Panc1 (cell line): ENCODE measurements at regions not wholly inside any gene's neighbourhood (a gene's known extent, or its start where the extent isn't known, plus 50 kb on each side); places are given as distances from the start of the nearest gene placed in this dataset.

ENCODE experiments used
- ATAC-seq: fragments of 200-7000 bp; cut with Tn5 transposase; 2 replicates; pipeline ENCODE4 v1.9.1; 2020; ENCODE audit warnings: mild to moderate bottlenecking, moderate library complexity
- BruUV-seq: library from RNA; stranded (reverse); fragments of 400-500 nt; replicated peaks from 2 replicates; lab custom pipeline; 2021; lab: Mats Ljungman, UMichigan
- CTCF ChIA-PET: fragments of 300-600 bp; sonication (Branson Sonifier 250); formaldehyde crosslinking; loops from one replicate; lab custom pipeline; 2022; ENCODE audit warnings: antibody characterized with exemption; lab: Charles Lee
- POLR2A ChIA-PET: fragments of 300-600 bp; sonication (Branson Sonifier 250); formaldehyde crosslinking; loops from one replicate; lab custom pipeline; 2022; ENCODE audit warnings: antibody characterized with exemption; lab: Charles Lee
- DNase-seq: peaks from one replicate; pipeline ENCODE4 v3.0.0-alpha.2; 2010; ENCODE audit warnings: low read depth, low spot score
- H3K27ac ChIP-seq: 2 replicates; pipeline ENCODE4 v1.5.1; 2011; ENCODE audit warnings: mild to moderate bottlenecking, low read length, inconsistent platforms
- H3K27me3 ChIP-seq: fragments of 200-500 bp; sonication (Bioruptor generic); 2 replicates; pipeline ENCODE4 v1.6.0; 2014; ENCODE audit warnings: low read length, inconsistent platforms; ENCODE audit not compliant: control insufficient read depth, insufficient read depth
- H3K36me3 ChIP-seq: fragments of 200-500 bp; sonication (Bioruptor generic); 2 replicates; pipeline ENCODE4 v1.5.1; 2014; ENCODE audit warnings: inconsistent platforms, mild to moderate bottlenecking, low read length, moderate library complexity; ENCODE audit not compliant: control insufficient read depth, insufficient read depth
- H3K4me1 ChIP-seq: 2 replicates; pipeline ENCODE4 v1.5.1; 2011; ENCODE audit warnings: inconsistent platforms, mild to moderate bottlenecking, low read length, moderate library complexity; ENCODE audit not compliant: control insufficient read depth, insufficient read depth
- H3K4me3 ChIP-seq, 2 experiments: 2 replicates each; pipeline ENCODE4 v1.5.1; 2011 to 2012; ENCODE audit warnings: low read depth in 2 of 2, low read length in 2 of 2, mild to moderate bottlenecking in 2 of 2, inconsistent platforms in 1 of 2, moderate library complexity in 1 of 2
- H3K9me3 ChIP-seq: fragments of 200-500 bp; sonication (Bioruptor generic); 2 replicates; pipeline ENCODE4 v1.5.1; 2014; ENCODE audit warnings: low read depth, mild to moderate bottlenecking, inconsistent platforms, low read length, moderate library complexity; ENCODE audit not compliant: control insufficient read depth, insufficient read depth
- CTCF ChIP-seq: fragments of 450-650 bp; IDR thresholded peaks from 2 replicates; pipeline ENCODE4 v1.5.1; 2017; ENCODE audit warnings: mild to moderate bottlenecking
- POLR2AphosphoS5 ChIP-seq: IDR thresholded peaks from 2 replicates; pipeline ENCODE4 v1.6.1; 2012; ENCODE audit warnings: mild to moderate bottlenecking, low read depth, low read length, moderate library complexity
- REST ChIP-seq, 2 experiments: IDR thresholded peaks; 2 replicates each; pipeline ENCODE4 v1.6.1; 2011 to 2012; ENCODE audit warnings: low read depth in 2 of 2, control low read depth in 1 of 2, low read length in 1 of 2, mild to moderate bottlenecking in 1 of 2, moderate library complexity in 1 of 2; ENCODE audit not compliant: insufficient read depth in 1 of 2
- SIN3A ChIP-seq: IDR thresholded peaks from 2 replicates; pipeline ENCODE4 v1.6.1; 2012; ENCODE audit warnings: low read depth, mild to moderate bottlenecking, low read length, moderate library complexity, borderline replicate concordance; ENCODE audit not compliant: insufficient read depth
- TCF7L2 ChIP-seq: IDR thresholded peaks from 2 replicates; pipeline ENCODE4 v1.6.1; 2011; ENCODE audit warnings: mild to moderate bottlenecking, low read depth, low read length, inconsistent platforms
- in situ Hi-C: cut with HindIII; loops from 2 replicates; pipeline ENCODE4 v1.10.0; 2016; ENCODE audit warnings: low sequenced_read_pairs, low pct_unique_long_range_greater_than_20kb
- intact Hi-C: fragments of 100-400 bp; cut with micrococcal nuclease; formaldehyde crosslinking; loops from one replicate; pipeline ENCODE4 v1.10.0; 2022; ENCODE audit not compliant: unreplicated experiment

GRCh38 chr15:96802611-96803255 lies 472.2 kb downstream of the NR2F2 start:
- Histone ChIP-seq H3K36me3 (no peaks in the 10 kb centered on the region), H3K4me1 (no peaks in the 10 kb centered on the region), H3K4me3 (no peak overlapping the region), H3K27me3 (no peaks in the 10 kb centered on the region), H3K27ac (no peak overlapping the region), H3K9me3 (no peaks in the 10 kb centered on the region)
- TF ChIP-seq POLR2AphosphoS5 = no peak
- no peak for TF ChIP-seq TCF7L2
- TF ChIP-seq REST (IDR thresholded peaks at IDR 0.05; ENCODE audit: insufficient read depth in 1 of 2, low read depth in 2 of 2, low read length in 1 of 2) = no peak
- TF ChIP-seq CTCF = no peak
- TF ChIP-seq SIN3A = no peak
- no TSS peak for BruUV-seq
- ATAC-seq (no peak), DNase-seq (no peak)
- CTCF ChIA-PET = no interaction called here
- POLR2A ChIA-PET = no interaction called here
- intact Hi-C loops (no loop called here), in situ Hi-C loops (no loop called here)

- in situ Hi-C loops = no loop called here
- POLR2A ChIA-PET = no interaction called here
- H3K4me1 ChIP-seq = no peaks in the 10 kb centered on the region
- H3K4me3 ChIP-seq = no peak overlapping the region
- no peaks in the 10 kb centered on the region for H3K27me3 ChIP-seq
- BruUV-seq = no TSS peak
- no peak for ATAC-seq
- DNase-seq = no peak
- H3K9me3 ChIP-seq = no peaks in the 10 kb centered on the region
- CTCF ChIA-PET = no interaction called here
- H3K27ac ChIP-seq = no peak overlapping the region
- no peaks in the 10 kb centered on the region for H3K36me3 ChIP-seq
- TF ChIP-seq POLR2AphosphoS5 = no peak
- TF ChIP-seq TCF7L2 = no peak
- no peak for TF ChIP-seq SIN3A
- no peak for TF ChIP-seq CTCF
- TF ChIP-seq REST (IDR thresholded peaks at IDR 0.05; ENCODE audit: insufficient read depth in 1 of 2, low read depth in 2 of 2, low read length in 1 of 2) = no peak
- intact Hi-C loops = no loop called here
Observed at GRCh38 chr15:96804754-96805153, 474.3 kb downstream of the NR2F2 start.
